HEK293T (cell line): ENCODE measurements at regions not wholly inside any gene's neighbourhood (a gene's known extent, or its start where the extent isn't known, plus 50 kb on each side); places are given as distances from the start of the nearest gene placed in this dataset.

Experiments
- BHLHE40 ChIP-seq: fragments of 450-650 bp; IDR thresholded peaks from 2 replicates; pipeline ENCODE4 v1.6.1; 2016; ENCODE audit warnings: mild to moderate bottlenecking, moderate library complexity, borderline replicate concordance
- CTBP1 ChIP-seq: fragments of 450-650 bp; IDR thresholded peaks from 2 replicates; pipeline ENCODE4 v1.6.1; 2016; ENCODE audit warnings: borderline replicate concordance
- ELF4 ChIP-seq: fragments of 450-650 bp; IDR thresholded peaks from 2 replicates; pipeline ENCODE4 v1.6.1; 2017; ENCODE audit warnings: antibody characterized with exemption
- FOXA1 ChIP-seq: fragments of 450-650 bp; IDR thresholded peaks from 2 replicates; pipeline ENCODE4 v1.6.1; 2016; ENCODE audit warnings: mild to moderate bottlenecking
- FOXK2 ChIP-seq: fragments of 450-650 bp; IDR thresholded peaks from 2 replicates; pipeline ENCODE4 v1.6.1; 2016; ENCODE audit warnings: mild to moderate bottlenecking
- FOXM1 ChIP-seq: fragments of 450-650 bp; IDR thresholded peaks from 2 replicates; pipeline ENCODE4 v1.6.1; 2017; ENCODE audit warnings: mild to moderate bottlenecking, borderline replicate concordance
- HDGF ChIP-seq: fragments of 450-650 bp; IDR thresholded peaks from 2 replicates; pipeline ENCODE4 v1.6.1; 2017; ENCODE audit warnings: antibody characterized with exemption, borderline replicate concordance
- L3MBTL2 ChIP-seq: fragments of 450-650 bp; conservative IDR thresholded peaks from 2 replicates; pipeline ENCODE4 v1.6.1; 2016; ENCODE audit warnings: mild to moderate bottlenecking
- LEF1 ChIP-seq: fragments of 450-650 bp; IDR thresholded peaks from 2 replicates; pipeline ENCODE4 v1.6.1; 2017; ENCODE audit warnings: mild to moderate bottlenecking, borderline replicate concordance
- SP1 ChIP-seq: fragments of 450-650 bp; IDR thresholded peaks from 2 replicates; pipeline ENCODE4 v1.6.1; 2017
- SUZ12 ChIP-seq: fragments of 450-650 bp; IDR thresholded peaks from 2 replicates; pipeline ENCODE4 v1.6.1; 2016; ENCODE audit warnings: mild to moderate bottlenecking
- TARDBP ChIP-seq: fragments of 450-650 bp; IDR thresholded peaks from 2 replicates; pipeline ENCODE4 v1.6.1; 2016
- ZNF384 ChIP-seq: fragments of 450-650 bp; IDR thresholded peaks from 2 replicates; pipeline ENCODE4 v1.6.1; 2016
- TF ChIP-seq, protein P1 (sequence below): fragments of 450-650 bp; IDR thresholded peaks from 2 replicates; pipeline ENCODE4 v1.6.1; 2016

DNA sequence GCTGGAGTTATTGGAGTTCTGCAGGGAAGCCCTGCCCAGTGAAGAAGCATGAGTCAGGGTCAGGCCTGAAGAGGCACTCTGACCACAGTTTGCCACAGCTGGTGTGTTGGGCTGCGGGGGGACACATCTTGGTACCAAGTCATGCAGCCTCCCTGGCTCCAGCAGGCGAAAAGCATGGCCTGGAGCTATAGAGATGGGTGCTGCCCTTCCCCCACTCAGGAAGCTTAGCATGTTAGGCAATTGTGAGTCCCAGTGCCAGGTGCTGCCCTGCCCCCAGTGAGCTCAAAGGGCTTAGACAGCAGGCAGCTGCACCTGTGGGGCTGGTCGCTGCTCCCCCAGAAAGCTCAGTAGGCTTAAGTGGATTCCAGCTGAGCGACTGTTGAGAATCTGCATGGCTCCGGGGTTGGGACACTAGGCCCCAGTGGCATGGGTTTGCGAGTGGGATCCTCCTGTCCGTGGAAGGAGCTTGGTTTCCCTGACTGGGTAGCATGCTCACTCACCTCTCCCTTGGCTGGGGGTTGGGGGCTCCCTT, 755.5 kb downstream of the GLUD2 start:
- TF ChIP-seq TARDBP = no peak
- TF ChIP-seq BHLHE40 = no peak
- TF ChIP-seq FOXA1 = no peak
- TF ChIP-seq FOXM1 = no peak
- TF ChIP-seq FOXK2 = no peak
- TF ChIP-seq ZNF384 = no peak
- no peak for TF ChIP-seq LEF1
- TF ChIP-seq CTBP1 = no peak
- no peak for TF ChIP-seq L3MBTL2
- no peak for TF ChIP-seq HDGF
- no peak for TF ChIP-seq SP1
- TF ChIP-seq, protein P1, sequence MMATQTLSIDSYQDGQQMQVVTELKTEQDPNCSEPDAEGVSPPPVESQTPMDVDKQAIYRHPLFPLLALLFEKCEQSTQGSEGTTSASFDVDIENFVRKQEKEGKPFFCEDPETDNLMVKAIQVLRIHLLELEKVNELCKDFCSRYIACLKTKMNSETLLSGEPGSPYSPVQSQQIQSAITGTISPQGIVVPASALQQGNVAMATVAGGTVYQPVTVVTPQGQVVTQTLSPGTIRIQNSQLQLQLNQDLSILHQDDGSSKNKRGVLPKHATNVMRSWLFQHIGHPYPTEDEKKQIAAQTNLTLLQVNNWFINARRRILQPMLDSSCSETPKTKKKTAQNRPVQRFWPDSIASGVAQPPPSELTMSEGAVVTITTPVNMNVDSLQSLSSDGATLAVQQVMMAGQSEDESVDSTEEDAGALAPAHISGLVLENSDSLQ = no peak
- no peak for TF ChIP-seq ELF4
- TF ChIP-seq SUZ12 = no peak
